ENCODE measurements at regions not wholly inside any gene's neighbourhood (a gene's known extent, or its start where the extent isn't known, plus 50 kb on each side); places are given as distances from the start of the nearest gene placed in this dataset.

GRCh38 chr20:7387638-7388193 lies 552.5 kb downstream of the HAO1 start:
- DNase-seq (ENCODE audit: low spot score): no peak
- Histone ChIP-seq H3K9ac (ENCODE audit: insufficient read depth, low read depth, low read length) (no peak overlapping the region), H3K4me2 (ENCODE audit: low read depth, low read length) (no peak overlapping the region), H3K27ac (ENCODE audit: extremely low read length, insufficient read depth, low read length) (no peak overlapping the region), H3K36me3 (replicated peaks in 1 of 2; ENCODE audit: control insufficient read depth in 1 of 2, insufficient read depth in 2 of 2, low read length in 2 of 2) (no peaks in the 10 kb centered on the region), H3K27me3 (ENCODE audit: control insufficient read depth in 1 of 2, insufficient read depth in 2 of 2, low read length in 2 of 2) (no peaks in the 10 kb centered on the region), H4K20me1 (ENCODE audit: insufficient read depth, low read length) (no peaks in the 10 kb centered on the region), H3K4me1 (ENCODE audit: insufficient read depth, low read length) (no peaks in the 10 kb centered on the region), H3K4me3 (replicated peaks in 1 of 3; ENCODE audit: insufficient read depth in 1 of 3, low read depth in 2 of 3, low read length in 3 of 3) (no peak overlapping the region), H3K9me3 (ENCODE audit: low read length) (no peaks in the 10 kb centered on the region), H3K79me2 (ENCODE audit: insufficient read depth, low read length) (no peaks in the 10 kb centered on the region), H2AFZ (ENCODE audit: low read length) (no peak overlapping the region)
- FAIRE-seq: no peak
- TF ChIP-seq SALL2 (CRISPR knock-in tag; IDR thresholded peaks at IDR 0.05): no peak
- no peak for TF ChIP-seq RNF2 (conservative IDR thresholded peaks at IDR 0.05; ENCODE audit: low read depth)
- no peak for TF ChIP-seq ZNF552 (CRISPR knock-in tag; IDR thresholded peaks at IDR 0.05; ENCODE audit: borderline replicate concordance)
- TF ChIP-seq MED1 (CRISPR knock-in tag; IDR thresholded peaks at IDR 0.05): no peak
- TF ChIP-seq ZNF577 (CRISPR knock-in tag; IDR thresholded peaks at IDR 0.05; ENCODE audit: borderline replicate concordance, low read depth): no peak
- no peak for TF ChIP-seq NFKBIZ (CRISPR knock-in tag; IDR thresholded peaks at IDR 0.05)
- no peak for TF ChIP-seq ZNF484 (CRISPR knock-in tag; IDR thresholded peaks at IDR 0.05; ENCODE audit: borderline replicate concordance, low read depth)
- TF ChIP-seq, protein P1, sequence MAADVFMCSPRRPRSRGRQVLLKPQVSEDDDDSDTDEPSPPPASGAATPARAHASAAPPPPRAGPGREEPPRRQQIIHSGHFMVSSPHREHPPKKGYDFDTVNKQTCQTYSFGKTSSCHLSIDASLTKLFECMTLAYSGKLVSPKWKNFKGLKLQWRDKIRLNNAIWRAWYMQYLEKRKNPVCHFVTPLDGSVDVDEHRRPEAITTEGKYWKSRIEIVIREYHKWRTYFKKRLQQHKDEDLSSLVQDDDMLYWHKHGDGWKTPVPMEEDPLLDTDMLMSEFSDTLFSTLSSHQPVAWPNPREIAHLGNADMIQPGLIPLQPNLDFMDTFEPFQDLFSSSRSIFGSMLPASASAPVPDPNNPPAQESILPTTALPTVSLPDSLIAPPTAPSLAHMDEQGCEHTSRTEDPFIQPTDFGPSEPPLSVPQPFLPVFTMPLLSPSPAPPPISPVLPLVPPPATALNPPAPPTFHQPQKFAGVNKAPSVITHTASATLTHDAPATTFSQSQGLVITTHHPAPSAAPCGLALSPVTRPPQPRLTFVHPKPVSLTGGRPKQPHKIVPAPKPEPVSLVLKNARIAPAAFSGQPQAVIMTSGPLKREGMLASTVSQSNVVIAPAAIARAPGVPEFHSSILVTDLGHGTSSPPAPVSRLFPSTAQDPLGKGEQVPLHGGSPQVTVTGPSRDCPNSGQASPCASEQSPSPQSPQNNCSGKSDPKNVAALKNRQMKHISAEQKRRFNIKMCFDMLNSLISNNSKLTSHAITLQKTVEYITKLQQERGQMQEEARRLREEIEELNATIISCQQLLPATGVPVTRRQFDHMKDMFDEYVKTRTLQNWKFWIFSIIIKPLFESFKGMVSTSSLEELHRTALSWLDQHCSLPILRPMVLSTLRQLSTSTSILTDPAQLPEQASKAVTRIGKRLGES (CRISPR knock-in tag; IDR thresholded peaks at IDR 0.05; ENCODE audit: borderline replicate concordance): no peak
- TF ChIP-seq ZNF781 (CRISPR knock-in tag; IDR thresholded peaks at IDR 0.05; ENCODE audit: borderline replicate concordance, not compliant biosample characterization): no peak
- no peak for TF ChIP-seq ZSCAN9 (CRISPR knock-in tag; IDR thresholded peaks at IDR 0.05; ENCODE audit: borderline replicate concordance)
- TF ChIP-seq REPIN1 (CRISPR knock-in tag; IDR thresholded peaks at IDR 0.05; ENCODE audit: borderline replicate concordance, low read depth): no peak
- TF ChIP-seq FOXO4 (CRISPR knock-in tag; conservative IDR thresholded peaks at IDR 0.05): no peak
- TF ChIP-seq MZF1 (CRISPR knock-in tag; IDR thresholded peaks at IDR 0.05; ENCODE audit: borderline replicate concordance): no peak
- no peak for TF ChIP-seq MAX (IDR thresholded peaks at IDR 0.05)
- no peak for TF ChIP-seq NCOA5 (CRISPR knock-in tag; IDR thresholded peaks at IDR 0.05)
- TF ChIP-seq KLF12 (CRISPR knock-in tag; IDR thresholded peaks at IDR 0.05; ENCODE audit: borderline replicate concordance): no peak
- no peak for TF ChIP-seq HNF1B (CRISPR knock-in tag; IDR thresholded peaks at IDR 0.05)
- TF ChIP-seq BRCA1 (CRISPR knock-in tag; IDR thresholded peaks at IDR 0.05): no peak
- POLR2A ChIA-PET: no interaction called here
- intact Hi-C loops (cut with micrococcal nuclease; ENCODE audit: unreplicated experiment): no loop called here
- CTCF ChIA-PET (ENCODE audit: low intra/inter-chr PET ratio, low total read pairs): no interaction called here
- no TSS peak for BruUV-seq (replicated peaks)
- in situ Hi-C loops (cut with HindIII; ENCODE audit: extremely low pct_ligation_motif_present, low pct_unique_long_range_greater_than_20kb): no loop called here
- WGBS (ENCODE audit: low lambda C conversion rate): 26% methylated on average over 3 of the region's 3 CpGs
- ATAC-seq: no peak
